Retinal pigment epithelial cell (primary cell): ENCODE measurements at regions not wholly inside any gene's neighbourhood (a gene's known extent, or its start where the extent isn't known, plus 50 kb on each side); places are given as distances from the start of the nearest gene placed in this dataset.
A peak's percentile ranks its signal among the peaks of the same experiment; 100 is the strongest.

Experiments used
- DNase-seq: peaks from one replicate; pipeline ENCODE4 v3.0.0-alpha.2; 2010; ENCODE audit warnings: low read depth
- H3K4me3 ChIP-seq: 2 replicates; pipeline ENCODE4 v1.5.1; 2011; ENCODE audit warnings: mild to moderate bottlenecking, low read length, control low read depth, moderate library complexity
- TF ChIP-seq, protein P1 (sequence below): conservative IDR thresholded peaks from 2 replicates; pipeline ENCODE4 v1.5.1; 2011; ENCODE audit warnings: low read depth, low read length, control low read depth, inconsistent platforms

DNA sequence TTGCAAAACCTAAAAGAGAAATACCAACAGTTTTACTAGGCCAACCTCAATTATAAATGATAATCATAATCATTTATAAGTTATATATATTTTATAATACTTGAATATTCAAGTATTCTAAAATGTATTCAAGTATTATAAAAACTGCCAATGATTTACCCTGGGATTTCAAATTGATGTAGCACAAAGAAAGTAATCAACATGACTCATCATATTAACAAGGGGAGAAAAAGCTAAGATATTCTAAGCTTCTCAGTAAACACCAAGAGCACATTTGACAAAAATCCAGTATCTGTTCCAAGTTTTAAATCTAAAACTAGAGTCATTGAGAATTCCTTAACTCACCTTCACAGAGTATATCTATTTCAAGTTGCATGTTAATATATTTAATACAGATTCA lies 56.1 kb downstream of the CAPZA3 start:
- no peak for DNase-seq
- H3K4me3 ChIP-seq = no peak overlapping the region
- TF ChIP-seq, protein P1, sequence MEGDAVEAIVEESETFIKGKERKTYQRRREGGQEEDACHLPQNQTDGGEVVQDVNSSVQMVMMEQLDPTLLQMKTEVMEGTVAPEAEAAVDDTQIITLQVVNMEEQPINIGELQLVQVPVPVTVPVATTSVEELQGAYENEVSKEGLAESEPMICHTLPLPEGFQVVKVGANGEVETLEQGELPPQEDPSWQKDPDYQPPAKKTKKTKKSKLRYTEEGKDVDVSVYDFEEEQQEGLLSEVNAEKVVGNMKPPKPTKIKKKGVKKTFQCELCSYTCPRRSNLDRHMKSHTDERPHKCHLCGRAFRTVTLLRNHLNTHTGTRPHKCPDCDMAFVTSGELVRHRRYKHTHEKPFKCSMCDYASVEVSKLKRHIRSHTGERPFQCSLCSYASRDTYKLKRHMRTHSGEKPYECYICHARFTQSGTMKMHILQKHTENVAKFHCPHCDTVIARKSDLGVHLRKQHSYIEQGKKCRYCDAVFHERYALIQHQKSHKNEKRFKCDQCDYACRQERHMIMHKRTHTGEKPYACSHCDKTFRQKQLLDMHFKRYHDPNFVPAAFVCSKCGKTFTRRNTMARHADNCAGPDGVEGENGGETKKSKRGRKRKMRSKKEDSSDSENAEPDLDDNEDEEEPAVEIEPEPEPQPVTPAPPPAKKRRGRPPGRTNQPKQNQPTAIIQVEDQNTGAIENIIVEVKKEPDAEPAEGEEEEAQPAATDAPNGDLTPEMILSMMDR = no peak

DNA sequence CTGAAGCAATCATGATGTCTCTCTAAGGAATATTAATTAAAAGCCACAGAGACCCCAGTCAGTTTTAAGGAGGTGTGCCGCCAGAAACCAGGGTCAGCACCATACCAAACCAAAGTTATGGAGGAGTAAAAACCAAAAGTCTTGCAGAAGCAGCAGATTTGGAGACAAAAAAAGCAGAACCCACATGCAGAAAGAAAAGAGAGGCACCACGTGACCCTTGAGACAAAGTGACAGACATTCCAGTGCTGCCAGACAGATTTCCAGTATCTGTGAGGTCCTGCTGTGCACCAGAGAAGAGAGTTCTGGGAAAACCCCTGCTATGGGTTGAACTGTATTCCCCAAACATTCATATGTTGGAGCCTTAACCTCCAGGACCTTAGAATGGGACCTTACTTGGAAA lies 59.7 kb downstream of the CAPZA3 start:
- H3K4me3 ChIP-seq = no peak overlapping the region
- DNase-seq = no peak
- TF ChIP-seq, protein P1 = no peak

DNA sequence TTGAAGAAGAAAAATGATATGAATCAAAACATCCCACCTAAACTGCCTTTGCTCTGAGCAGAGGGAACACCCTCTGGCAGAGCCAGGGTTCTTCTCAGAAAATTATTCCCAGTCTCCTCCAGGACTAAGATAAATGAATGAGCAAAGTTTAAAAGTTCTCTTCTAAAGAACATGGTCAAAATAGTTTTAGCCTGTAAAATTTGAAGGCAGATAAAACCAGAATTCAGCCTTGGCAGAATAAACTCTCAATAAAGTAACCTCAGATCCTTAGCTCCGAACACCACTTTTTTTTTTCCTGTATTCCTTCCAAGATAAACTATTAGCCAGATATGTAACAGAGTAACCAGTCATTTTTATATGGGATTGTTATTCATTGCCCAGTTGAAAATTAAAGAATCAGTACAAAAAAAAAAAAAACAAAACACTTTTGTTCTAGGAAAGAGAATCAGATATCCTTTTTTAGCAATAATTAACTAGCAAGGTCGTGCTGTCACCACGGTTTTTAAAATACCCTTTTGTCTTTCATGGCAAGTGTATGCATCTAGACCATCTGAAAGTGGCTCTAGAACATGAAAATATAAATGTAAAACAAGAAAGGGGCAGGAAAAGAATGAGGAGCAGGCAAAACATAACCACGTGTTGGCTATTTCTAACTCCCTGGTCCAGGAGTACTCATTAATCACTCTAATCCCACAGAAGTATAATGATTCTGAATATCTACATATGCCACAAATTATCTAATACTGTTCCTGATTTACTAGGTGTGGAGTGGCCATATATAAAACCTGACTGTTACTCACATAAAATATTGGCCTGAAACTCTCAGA lies 60.8 kb downstream of the CAPZA3 start:
- TF ChIP-seq, protein P1 = no peak
- no peak overlapping the region for H3K4me3 ChIP-seq
- DNase-seq = no peak

- TF ChIP-seq, protein P1 = no peak
- no peak overlapping the region for H3K4me3 ChIP-seq
- no peak for DNase-seq
Observed at GRCh38 chr12:18799561-18799960, 61.6 kb downstream of the CAPZA3 start.

DNA sequence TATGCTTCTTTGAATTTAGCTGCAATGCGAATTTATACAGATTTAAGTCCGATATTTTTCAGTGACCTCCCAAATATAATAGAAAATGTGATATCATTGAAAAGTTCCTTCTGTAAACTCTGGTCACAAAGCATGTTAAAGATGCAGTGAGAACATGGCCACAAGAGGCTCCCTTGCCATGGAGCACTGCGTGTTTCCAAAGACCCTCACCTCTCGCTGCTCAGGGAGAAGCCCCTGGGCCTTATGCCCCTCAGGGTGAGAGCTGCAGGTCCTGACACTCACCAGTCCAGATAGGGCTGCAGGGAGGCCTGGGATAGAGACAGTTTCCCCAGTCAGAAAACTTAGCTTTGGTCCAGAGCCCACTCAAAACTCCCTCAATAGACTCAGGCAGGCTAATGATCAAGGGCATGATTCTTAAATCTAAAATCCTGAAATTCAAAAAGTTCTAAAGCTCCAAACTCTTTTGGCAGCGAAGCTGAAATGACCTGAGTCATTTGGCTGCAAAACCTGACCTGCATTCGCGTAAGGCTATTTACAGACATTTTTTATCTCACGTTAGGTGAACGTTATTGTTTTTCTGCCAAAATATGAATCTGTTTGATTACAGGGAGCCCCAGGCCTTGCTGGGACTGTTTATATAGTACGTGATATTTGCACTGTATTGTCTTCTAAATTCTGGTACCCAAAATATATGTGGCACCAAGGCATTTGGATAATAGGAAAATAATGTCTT lies 67.8 kb downstream of the CAPZA3 start:
- TF ChIP-seq, protein P1 = peak; percentile 12
- no peak for DNase-seq
- no peak overlapping the region for H3K4me3 ChIP-seq

DNA sequence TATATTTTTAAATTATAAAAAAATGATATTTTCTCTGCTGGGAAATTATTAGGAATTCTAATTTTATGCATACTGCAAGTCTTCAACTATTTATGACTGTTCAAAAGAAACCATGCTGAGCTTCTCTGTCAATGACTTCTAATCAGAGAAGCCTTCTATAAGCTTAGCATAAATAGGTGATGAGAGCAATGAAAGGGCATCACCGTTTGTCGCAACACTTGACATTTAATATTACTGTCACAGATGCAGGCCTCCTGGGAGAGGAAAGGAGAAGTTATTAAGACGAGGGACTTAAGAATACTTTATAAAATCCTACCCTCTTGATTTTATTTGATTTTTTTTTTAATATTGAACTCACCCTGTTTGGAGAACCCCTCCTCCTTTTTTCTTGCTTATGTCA lies 69.8 kb downstream of the CAPZA3 start:
- DNase-seq = no peak
- TF ChIP-seq, protein P1 = no peak
- no peak overlapping the region for H3K4me3 ChIP-seq
